Epithelial cell of esophagus (primary cell): ENCODE measurements at regions not wholly inside any gene's neighbourhood (a gene's known extent, or its start where the extent isn't known, plus 50 kb on each side); places are given as distances from the start of the nearest gene placed in this dataset.

ENCODE experiments used
- DNase-seq: peaks from one replicate; pipeline ENCODE4 v3.0.0; 2010; ENCODE audit warnings: low read depth
- H3K4me3 ChIP-seq: 2 replicates; pipeline ENCODE4 v1.5.1; 2011; ENCODE audit warnings: mild to moderate bottlenecking, low read length, control low read depth
- TF ChIP-seq, protein P1 (sequence below): IDR thresholded peaks from 2 replicates; pipeline ENCODE4 v1.5.1; 2011; ENCODE audit warnings: low read depth, mild to moderate bottlenecking, low read length, control low read depth, inconsistent platforms; ENCODE audit not compliant: insufficient read depth; ENCODE audit errors: missing control alignments

DNA sequence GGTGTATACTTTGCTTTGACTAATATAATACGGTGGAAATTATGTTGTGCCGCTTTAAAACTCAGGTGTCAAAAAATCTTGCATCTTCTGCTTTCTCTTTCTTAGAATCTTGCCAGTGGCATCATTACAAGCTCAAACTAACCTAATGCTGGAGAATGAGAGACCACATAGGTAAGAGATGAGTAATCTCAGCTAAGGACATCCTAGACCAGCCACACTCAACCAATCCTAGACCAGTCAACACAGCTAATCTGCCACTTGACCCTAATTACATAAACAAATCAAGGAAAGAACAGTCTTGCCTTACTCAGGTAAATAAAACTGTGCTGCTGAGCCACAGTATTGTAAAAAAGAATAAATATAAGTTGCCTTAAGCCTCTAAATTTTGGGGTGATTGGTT is 1323.9 kb upstream of the SPRY2 start:
- TF ChIP-seq, protein P1, sequence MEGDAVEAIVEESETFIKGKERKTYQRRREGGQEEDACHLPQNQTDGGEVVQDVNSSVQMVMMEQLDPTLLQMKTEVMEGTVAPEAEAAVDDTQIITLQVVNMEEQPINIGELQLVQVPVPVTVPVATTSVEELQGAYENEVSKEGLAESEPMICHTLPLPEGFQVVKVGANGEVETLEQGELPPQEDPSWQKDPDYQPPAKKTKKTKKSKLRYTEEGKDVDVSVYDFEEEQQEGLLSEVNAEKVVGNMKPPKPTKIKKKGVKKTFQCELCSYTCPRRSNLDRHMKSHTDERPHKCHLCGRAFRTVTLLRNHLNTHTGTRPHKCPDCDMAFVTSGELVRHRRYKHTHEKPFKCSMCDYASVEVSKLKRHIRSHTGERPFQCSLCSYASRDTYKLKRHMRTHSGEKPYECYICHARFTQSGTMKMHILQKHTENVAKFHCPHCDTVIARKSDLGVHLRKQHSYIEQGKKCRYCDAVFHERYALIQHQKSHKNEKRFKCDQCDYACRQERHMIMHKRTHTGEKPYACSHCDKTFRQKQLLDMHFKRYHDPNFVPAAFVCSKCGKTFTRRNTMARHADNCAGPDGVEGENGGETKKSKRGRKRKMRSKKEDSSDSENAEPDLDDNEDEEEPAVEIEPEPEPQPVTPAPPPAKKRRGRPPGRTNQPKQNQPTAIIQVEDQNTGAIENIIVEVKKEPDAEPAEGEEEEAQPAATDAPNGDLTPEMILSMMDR: no peak
- no peak overlapping the region for H3K4me3 ChIP-seq
- DNase-seq: peak; percentile 21

DNA sequence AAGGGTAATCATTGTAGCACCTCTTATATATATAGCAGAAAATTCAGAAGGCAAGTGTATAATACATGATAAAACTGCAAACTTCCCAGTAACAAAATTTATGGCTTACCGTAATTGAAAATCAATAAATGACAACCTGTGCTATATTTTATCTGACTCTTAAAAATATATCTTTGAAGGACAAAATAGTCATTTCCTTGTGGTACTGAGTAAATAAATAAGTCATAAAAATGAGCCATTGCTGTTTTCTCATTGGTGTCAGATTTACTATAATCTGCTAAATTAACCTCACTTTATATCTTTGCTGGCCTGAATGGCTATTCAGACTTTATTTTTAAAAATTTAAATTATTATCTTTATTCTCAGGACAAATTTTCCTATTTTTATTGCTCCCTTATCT is 1319.1 kb upstream of the SPRY2 start:
- TF ChIP-seq, protein P1: no peak
- DNase-seq: no peak
- H3K4me3 ChIP-seq: no peak overlapping the region

DNA sequence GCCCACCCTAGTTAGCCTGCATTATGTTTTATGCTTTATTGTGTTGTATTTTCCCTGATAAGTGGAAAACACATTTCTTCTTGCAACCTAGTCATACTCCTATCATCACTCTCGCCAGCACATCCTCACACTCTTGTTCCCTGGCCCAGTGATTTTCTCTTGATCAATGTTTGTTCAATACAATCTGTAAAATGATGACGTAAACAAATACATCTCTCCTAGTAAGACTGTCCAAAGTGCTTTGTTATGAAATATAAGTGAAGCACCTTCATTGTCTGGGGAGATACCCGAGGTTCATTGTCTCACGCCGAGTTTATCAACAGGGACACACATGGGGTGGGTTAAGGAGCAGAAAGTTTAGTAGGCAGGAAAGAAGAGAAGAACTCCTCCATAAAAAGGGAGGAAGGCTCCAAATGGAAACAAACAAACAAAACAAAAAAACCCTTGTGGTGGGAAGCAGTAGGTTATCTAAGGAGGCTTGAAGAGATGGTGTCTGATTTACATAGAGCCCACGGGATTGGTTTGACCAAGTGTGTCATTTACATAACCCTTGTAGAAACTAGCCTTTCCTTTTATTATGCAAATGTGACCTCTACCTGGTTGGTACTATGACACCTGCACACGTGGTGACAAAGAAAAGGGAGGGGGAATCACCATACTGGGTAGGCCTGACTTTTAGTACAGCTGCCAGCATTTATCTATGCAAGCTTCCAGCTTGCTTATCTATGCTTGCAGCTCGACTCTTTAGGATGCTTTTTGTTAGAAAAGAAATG is 1317.9 kb upstream of the SPRY2 start:
- TF ChIP-seq, protein P1: no peak
- H3K4me3 ChIP-seq: no peak overlapping the region
- no peak for DNase-seq

DNA sequence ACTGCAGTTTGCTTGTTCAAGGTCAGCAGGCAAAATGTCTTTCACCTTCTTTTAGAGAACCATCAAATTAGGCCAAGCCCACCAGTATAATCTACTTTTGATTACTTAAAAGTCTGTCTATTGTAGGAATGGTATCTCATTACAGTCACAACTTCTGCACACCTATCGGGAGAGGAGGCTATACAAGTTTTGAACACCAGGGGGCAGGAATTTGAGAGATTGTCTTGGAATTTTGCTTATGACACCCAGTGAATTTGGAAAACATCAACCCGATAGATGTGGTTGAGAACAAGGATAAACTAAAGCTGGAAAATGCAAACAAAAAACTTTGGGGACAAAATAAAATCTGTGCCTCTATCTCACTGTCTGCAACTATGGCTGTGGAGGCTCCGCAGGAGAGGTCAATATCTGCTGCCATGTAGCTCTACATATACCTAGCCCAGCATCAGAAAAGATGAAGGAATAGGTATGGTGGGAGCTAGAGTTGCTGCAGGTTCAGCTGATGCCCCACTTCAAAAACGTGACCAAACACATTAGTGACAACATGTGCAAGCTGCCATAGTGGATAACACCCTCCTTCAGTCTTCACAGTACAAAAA is 1299.2 kb upstream of the SPRY2 start:
- TF ChIP-seq, protein P1: peak; percentile 79
- DNase-seq: peak; percentile 51
- H3K4me3 ChIP-seq: no peak overlapping the region

DNA sequence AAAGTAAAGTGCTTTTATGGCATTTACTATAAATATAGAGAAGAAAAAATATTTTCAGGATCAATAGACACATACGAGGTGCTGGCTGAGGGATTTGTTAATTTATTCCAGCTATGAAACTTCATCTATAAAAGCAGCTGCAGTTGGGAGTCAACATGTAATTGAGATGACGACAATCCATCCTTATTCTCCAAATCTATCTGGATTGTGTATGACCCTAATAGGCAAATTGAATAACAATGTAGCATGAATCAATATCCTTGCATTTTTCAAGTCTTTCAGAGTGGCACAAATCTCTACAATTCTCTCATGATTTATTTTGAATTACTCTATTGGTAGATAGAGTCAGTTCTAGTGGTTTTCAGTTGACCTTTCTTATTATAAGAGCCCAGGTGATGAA is 1296.5 kb upstream of the SPRY2 start:
- H3K4me3 ChIP-seq: no peak overlapping the region
- TF ChIP-seq, protein P1: no peak
- no peak for DNase-seq

DNA sequence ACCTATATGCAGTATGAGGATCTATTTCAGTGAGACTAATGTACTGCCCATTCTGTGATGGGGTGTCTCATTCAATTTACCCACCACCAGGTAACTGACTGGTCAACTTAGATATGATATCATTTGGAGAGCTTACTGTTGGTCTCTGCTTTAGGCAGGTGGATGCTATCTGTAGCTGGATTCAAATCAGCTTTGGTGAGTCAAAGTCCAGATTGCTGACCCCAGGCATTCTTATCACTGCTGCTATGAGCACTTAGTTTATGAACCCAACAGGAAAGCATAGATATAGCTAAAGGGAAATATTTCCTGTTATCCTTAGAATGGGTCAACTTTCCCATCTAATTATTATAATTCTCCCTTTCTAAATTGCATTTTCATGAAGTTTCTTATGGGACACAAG is 1295.2 kb upstream of the SPRY2 start:
- no peak for DNase-seq
- no peak overlapping the region for H3K4me3 ChIP-seq
- TF ChIP-seq, protein P1: no peak
